Activated CD8-positive, alpha-beta memory T cell treated with anti-CD3 and anti-CD28 coated beads, Interleukin-2, amount 10 ng/mL, durations not matched to agents 7 days and 5 days (primary cell): ENCODE measurements at regions not wholly inside any gene's neighbourhood (a gene's known extent, or its start where the extent isn't known, plus 50 kb on each side); places are given as distances from the start of the nearest gene placed in this dataset.

ENCODE experiments used
- ATAC-seq: fragments of 150-1000 bp; cut with Tn5 transposase; one replicate; pipeline ENCODE4 v1.10.0; 2021; ENCODE audit warnings: moderate library complexity
- CTCF ChIA-PET: fragments of 350-600 bp; sonication (Branson Sonifier 250); formaldehyde crosslinking; loops from one replicate; lab custom pipeline; 2021; ENCODE audit warnings: antibody characterized with exemption; lab: Charles Lee
- DNase-seq: peaks from one replicate; pipeline ENCODE4 v3.0.0-alpha.2; 2020
- H3K27ac Mint-ChIP-seq: one replicate; pipeline ENCODE4 v1.8.0; 2021; ENCODE audit warnings: mild to moderate bottlenecking, mixed read lengths
- H3K27me3 Mint-ChIP-seq: one replicate; pipeline ENCODE4 v1.8.0; 2021; ENCODE audit warnings: mixed read lengths
- H3K36me3 Mint-ChIP-seq: one replicate; pipeline ENCODE4 v1.8.0; 2021; ENCODE audit warnings: mild to moderate bottlenecking, mixed read lengths
- H3K4me1 Mint-ChIP-seq: one replicate; pipeline ENCODE4 v1.8.0; 2021; ENCODE audit warnings: mixed read lengths
- H3K4me3 Mint-ChIP-seq: one replicate; pipeline ENCODE4 v1.8.0; 2021; ENCODE audit warnings: mild to moderate bottlenecking, moderate library complexity, mixed read lengths
- H3K9me3 Mint-ChIP-seq: one replicate; pipeline ENCODE4 v1.8.0; 2022; ENCODE audit warnings: low read depth, mixed read lengths

GRCh38 chr17:65389949-65390348, 171.5 kb downstream of the AXIN2 start:
- Mint-ChIP-seq H3K4me3 (no peak overlapping the region), H3K4me1 (no peaks in the 10 kb centered on the region), H3K27ac (no peak overlapping the region), H3K27me3 (peaks cover 12% of the 10 kb centered on the region), H3K36me3 (no peaks in the 10 kb centered on the region), H3K9me3 (no peaks in the 10 kb centered on the region)
- CTCF ChIA-PET: no interaction called here
- no peak for ATAC-seq
- DNase-seq: no peak

GRCh38 chr17:65389426-65389825, 172.0 kb downstream of the AXIN2 start:
- H3K9me3 Mint-ChIP-seq: no peaks in the 10 kb centered on the region
- no peaks in the 10 kb centered on the region for H3K36me3 Mint-ChIP-seq
- CTCF ChIA-PET: no interaction called here
- no peak overlapping the region for H3K4me3 Mint-ChIP-seq
- H3K4me1 Mint-ChIP-seq: no peaks in the 10 kb centered on the region
- DNase-seq: no peak
- H3K27ac Mint-ChIP-seq: no peak overlapping the region
- peaks cover 10% of the 10 kb centered on the region for H3K27me3 Mint-ChIP-seq
- ATAC-seq: no peak

- H3K4me1 Mint-ChIP-seq: no peaks in the 10 kb centered on the region
- no peaks in the 10 kb centered on the region for H3K9me3 Mint-ChIP-seq
- DNase-seq (no peak), ATAC-seq (no peak)
- CTCF ChIA-PET: no interaction called here
- H3K36me3 Mint-ChIP-seq: no peaks in the 10 kb centered on the region
- peaks cover 8% of the 10 kb centered on the region for H3K27me3 Mint-ChIP-seq
- no peak overlapping the region for H3K27ac Mint-ChIP-seq
- H3K4me3 Mint-ChIP-seq: no peak overlapping the region
These were observed 172.5 kb downstream of the AXIN2 start for GRCh38 chr17:65388911-65389310.

- ATAC-seq (no peak), DNase-seq (no peak)
- CTCF ChIA-PET: no interaction called here
- Mint-ChIP-seq H3K27me3 (no peaks in the 10 kb centered on the region), H3K36me3 (no peaks in the 10 kb centered on the region), H3K4me1 (no peaks in the 10 kb centered on the region), H3K27ac (no peak overlapping the region), H3K9me3 (no peaks in the 10 kb centered on the region), H3K4me3 (no peak overlapping the region)
These were observed 174.1 kb downstream of the AXIN2 start for GRCh38 chr17:65387322-65387721.

GRCh38 chr17:65385726-65386125, 175.7 kb downstream of the AXIN2 start:
- CTCF ChIA-PET: no interaction called here
- no peaks in the 10 kb centered on the region for H3K36me3 Mint-ChIP-seq
- no peaks in the 10 kb centered on the region for H3K4me1 Mint-ChIP-seq
- DNase-seq: no peak
- H3K27ac Mint-ChIP-seq: no peak overlapping the region
- H3K9me3 Mint-ChIP-seq: no peaks in the 10 kb centered on the region
- no peak overlapping the region for H3K4me3 Mint-ChIP-seq
- no peak for ATAC-seq
- H3K27me3 Mint-ChIP-seq: no peaks in the 10 kb centered on the region

- Mint-ChIP-seq H3K27ac (no peak overlapping the region), H3K4me1 (no peaks in the 10 kb centered on the region), H3K36me3 (no peaks in the 10 kb centered on the region), H3K4me3 (no peak overlapping the region), H3K27me3 (no peaks in the 10 kb centered on the region), H3K9me3 (no peaks in the 10 kb centered on the region)
- CTCF ChIA-PET: no interaction called here
- ATAC-seq: no peak
- DNase-seq: no peak
These were observed 176.4 kb downstream of the AXIN2 start for GRCh38 chr17:65385071-65385470.

GRCh38 chr17:65381152-65381551, 180.3 kb downstream of the AXIN2 start:
- Mint-ChIP-seq H3K4me3 (no peak overlapping the region), H3K9me3 (no peaks in the 10 kb centered on the region), H3K36me3 (no peaks in the 10 kb centered on the region), H3K4me1 (no peaks in the 10 kb centered on the region), H3K27ac (no peak overlapping the region), H3K27me3 (peaks cover 2% of the 10 kb centered on the region)
- DNase-seq (no peak), ATAC-seq (no peak)
- CTCF ChIA-PET: no interaction called here

GRCh38 chr17:65374966-65375365, 186.5 kb downstream of the AXIN2 start:
- H3K36me3 Mint-ChIP-seq: no peaks in the 10 kb centered on the region
- CTCF ChIA-PET: no interaction called here
- no peak overlapping the region for H3K27ac Mint-ChIP-seq
- H3K4me1 Mint-ChIP-seq: peaks cover 10% of the 10 kb centered on the region
- peaks cover 24% of the 10 kb centered on the region for H3K27me3 Mint-ChIP-seq
- H3K9me3 Mint-ChIP-seq: no peaks in the 10 kb centered on the region
- H3K4me3 Mint-ChIP-seq: no peak overlapping the region
- no peak for ATAC-seq
- no peak for DNase-seq

GRCh38 chr17:65371702-65372101, 189.7 kb downstream of the AXIN2 start:
- H3K9me3 Mint-ChIP-seq: no peaks in the 10 kb centered on the region
- H3K36me3 Mint-ChIP-seq: no peaks in the 10 kb centered on the region
- CTCF ChIA-PET: no interaction called here
- H3K27me3 Mint-ChIP-seq: peaks cover 29% of the 10 kb centered on the region
- H3K27ac Mint-ChIP-seq: no peak overlapping the region
- peaks cover 10% of the 10 kb centered on the region for H3K4me1 Mint-ChIP-seq
- no peak overlapping the region for H3K4me3 Mint-ChIP-seq
- ATAC-seq (no peak), DNase-seq (no peak)

- peak; percentile 55 for ATAC-seq
- H3K27me3 Mint-ChIP-seq: peaks cover 29% of the 10 kb centered on the region
These were observed 190.7 kb downstream of the AXIN2 start for GRCh38 chr17:65370669-65371131.

GRCh38 chr17:65368341-65368740, 193.1 kb downstream of the AXIN2 start:
- no peaks in the 10 kb centered on the region for H3K36me3 Mint-ChIP-seq
- CTCF ChIA-PET: no interaction called here
- H3K4me1 Mint-ChIP-seq: peaks cover 10% of the 10 kb centered on the region
- H3K9me3 Mint-ChIP-seq: no peaks in the 10 kb centered on the region
- H3K27ac Mint-ChIP-seq: no peak overlapping the region
- H3K4me3 Mint-ChIP-seq: no peak overlapping the region
- H3K27me3 Mint-ChIP-seq: peaks cover 28% of the 10 kb centered on the region
- ATAC-seq (no peak), DNase-seq (no peak)

More at GRCh38 chr17:65370669-65371131, 190.7 kb downstream of the AXIN2 start:
- Mint-ChIP-seq H3K4me1 (peaks cover 10% of the 10 kb centered on the region), H3K27ac (no peak overlapping the region), H3K9me3 (no peaks in the 10 kb centered on the region), H3K4me3 (no peak overlapping the region), H3K36me3 (no peaks in the 10 kb centered on the region)
- peak; percentile 53 for DNase-seq
- CTCF ChIA-PET: no interaction called here

GRCh38 chr17:65366102-65366844, 195.2 kb downstream of the AXIN2 start:
- no peak for DNase-seq
- Mint-ChIP-seq H3K4me1 (peaks cover 8% of the 10 kb centered on the region), H3K27ac (no peak overlapping the region), H3K9me3 (no peaks in the 10 kb centered on the region), H3K27me3 (peaks cover 24% of the 10 kb centered on the region), H3K36me3 (no peaks in the 10 kb centered on the region), H3K4me3 (no peak overlapping the region)
- no peak for ATAC-seq
- CTCF ChIA-PET: no interaction called here

GRCh38 chr17:65365169-65365568, 196.3 kb downstream of the AXIN2 start:
- no peak for ATAC-seq
- no peak overlapping the region for H3K4me3 Mint-ChIP-seq

GRCh38 chr17:65364438-65364837, 197.0 kb downstream of the AXIN2 start:
- no peaks in the 10 kb centered on the region for H3K4me1 Mint-ChIP-seq
- CTCF ChIA-PET: no interaction called here
- ATAC-seq: no peak
- H3K27ac Mint-ChIP-seq: no peak overlapping the region
- no peaks in the 10 kb centered on the region for H3K36me3 Mint-ChIP-seq
- no peaks in the 10 kb centered on the region for H3K9me3 Mint-ChIP-seq
- DNase-seq: no peak
- peaks cover 16% of the 10 kb centered on the region for H3K27me3 Mint-ChIP-seq
- no peak overlapping the region for H3K4me3 Mint-ChIP-seq

More at GRCh38 chr17:65365169-65365568, 196.3 kb downstream of the AXIN2 start:
- no peak overlapping the region for H3K27ac Mint-ChIP-seq
- H3K4me1 Mint-ChIP-seq: no peaks in the 10 kb centered on the region
- H3K36me3 Mint-ChIP-seq: no peaks in the 10 kb centered on the region
- CTCF ChIA-PET: no interaction called here
- H3K9me3 Mint-ChIP-seq: no peaks in the 10 kb centered on the region
- peaks cover 18% of the 10 kb centered on the region for H3K27me3 Mint-ChIP-seq
- DNase-seq: no peak
